ENCODE measurements at regions not wholly inside any gene's neighbourhood (a gene's known extent, or its start where the extent isn't known, plus 50 kb on each side); places are given as distances from the start of the nearest gene placed in this dataset.
"Not testable (repeated sequence)": the region's sequence is repeated elsewhere in the genome, so short reads cannot be mapped to it uniquely, and the experiment has no call there.

DNA sequence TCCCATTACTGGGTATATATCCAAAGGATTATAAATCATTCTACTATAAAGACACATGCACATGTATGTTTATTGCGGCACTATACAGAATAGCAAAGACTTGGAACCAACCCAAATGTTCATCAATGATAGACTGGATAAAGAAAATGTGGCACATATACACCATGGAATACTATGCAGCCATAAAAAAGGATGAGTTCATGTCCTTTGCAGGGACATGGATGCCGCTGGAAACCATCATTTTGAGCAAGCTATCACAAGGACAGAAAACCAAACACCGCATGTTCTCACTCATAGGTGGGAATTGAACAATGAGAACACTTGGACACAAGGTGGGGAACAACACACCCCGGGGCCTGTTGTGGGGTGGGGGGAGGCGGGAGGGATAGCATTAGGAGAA, 57.0 kb upstream of the NEUROD1 start:
- H3K9me3 ChIP-seq; H3K4me3 ChIP-seq; H3K4me1 ChIP-seq; DNase-seq; H3K27ac ChIP-seq; intact Hi-C loops (cut with DNase I; ENCODE audit: low total_unique reads); H3K36me3 ChIP-seq (ENCODE audit: low read depth, missing control alignments); H3K27me3 ChIP-seq: not testable (repeated sequence)
- 74 to 76% methylated on average over 5 of the region's 5 CpGs for WGBS, 2 donors

DNA sequence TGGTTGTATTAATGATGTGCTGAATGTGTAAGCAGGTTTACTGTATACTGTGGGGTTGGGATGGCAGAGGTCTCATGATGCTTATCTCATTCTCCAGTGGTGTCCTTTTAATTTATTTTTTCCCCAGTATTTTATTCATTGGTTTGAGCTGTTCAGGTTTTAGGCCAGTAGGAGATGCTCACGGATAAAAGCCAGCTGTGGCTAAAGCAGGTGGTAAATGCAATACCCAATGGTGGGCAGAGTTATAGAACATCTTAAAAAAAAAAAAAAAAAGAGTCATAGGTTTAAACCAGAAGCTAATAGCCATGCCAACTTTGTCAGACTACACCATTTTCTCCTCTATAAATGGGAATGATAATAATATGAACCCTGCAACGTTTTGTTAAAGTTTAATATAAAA, 57.8 kb upstream of the NEUROD1 start:
- no peak overlapping the region for H3K27ac ChIP-seq
- H3K27me3 ChIP-seq = no peaks in the 10 kb centered on the region
- 39 to 54% methylated on average over 2 of the region's 2 CpGs for WGBS, 2 donors
- DNase-seq = no peak
- no peak overlapping the region for H3K4me3 ChIP-seq
- H3K9me3 ChIP-seq = no peaks in the 10 kb centered on the region
- intact Hi-C loops (cut with DNase I; ENCODE audit: low total_unique reads) = no loop called here
- no peaks in the 10 kb centered on the region for H3K36me3 ChIP-seq (ENCODE audit: low read depth, missing control alignments)
- H3K4me1 ChIP-seq = no peaks in the 10 kb centered on the region
- TF ChIP-seq, protein P1, sequence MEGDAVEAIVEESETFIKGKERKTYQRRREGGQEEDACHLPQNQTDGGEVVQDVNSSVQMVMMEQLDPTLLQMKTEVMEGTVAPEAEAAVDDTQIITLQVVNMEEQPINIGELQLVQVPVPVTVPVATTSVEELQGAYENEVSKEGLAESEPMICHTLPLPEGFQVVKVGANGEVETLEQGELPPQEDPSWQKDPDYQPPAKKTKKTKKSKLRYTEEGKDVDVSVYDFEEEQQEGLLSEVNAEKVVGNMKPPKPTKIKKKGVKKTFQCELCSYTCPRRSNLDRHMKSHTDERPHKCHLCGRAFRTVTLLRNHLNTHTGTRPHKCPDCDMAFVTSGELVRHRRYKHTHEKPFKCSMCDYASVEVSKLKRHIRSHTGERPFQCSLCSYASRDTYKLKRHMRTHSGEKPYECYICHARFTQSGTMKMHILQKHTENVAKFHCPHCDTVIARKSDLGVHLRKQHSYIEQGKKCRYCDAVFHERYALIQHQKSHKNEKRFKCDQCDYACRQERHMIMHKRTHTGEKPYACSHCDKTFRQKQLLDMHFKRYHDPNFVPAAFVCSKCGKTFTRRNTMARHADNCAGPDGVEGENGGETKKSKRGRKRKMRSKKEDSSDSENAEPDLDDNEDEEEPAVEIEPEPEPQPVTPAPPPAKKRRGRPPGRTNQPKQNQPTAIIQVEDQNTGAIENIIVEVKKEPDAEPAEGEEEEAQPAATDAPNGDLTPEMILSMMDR (IDR thresholded peaks at IDR 0.05) = no peak

DNA sequence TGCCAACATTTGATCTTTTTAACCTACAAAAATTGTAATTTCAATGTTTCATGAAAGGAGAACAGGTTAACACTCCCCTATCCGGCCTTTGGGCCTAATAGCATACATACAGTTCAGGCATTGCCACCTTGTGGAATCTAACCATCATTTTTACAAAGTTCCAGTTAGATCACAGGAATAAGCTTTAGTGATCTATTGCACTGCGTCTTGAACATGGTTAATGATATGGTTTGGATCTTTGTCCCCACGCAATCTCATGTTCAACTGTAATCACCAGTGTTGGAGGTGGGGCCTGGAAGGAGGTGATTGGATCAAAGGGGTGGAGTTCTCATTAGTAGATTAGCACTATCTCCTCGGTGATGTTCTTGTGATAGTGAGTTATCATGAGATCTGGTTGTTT, 58.2 kb upstream of the NEUROD1 start:
- Histone ChIP-seq H3K36me3 (ENCODE audit: low read depth, missing control alignments) (no peaks in the 10 kb centered on the region), H3K4me1 (no peaks in the 10 kb centered on the region), H3K27ac (no peak overlapping the region), H3K9me3 (no peaks in the 10 kb centered on the region), H3K4me3 (no peak overlapping the region), H3K27me3 (no peaks in the 10 kb centered on the region)
- TF ChIP-seq POLR2A (IDR thresholded peaks at IDR 0.05) = no peak
- TF ChIP-seq, protein P1 (IDR thresholded peaks at IDR 0.05) = no peak
- no peak for DNase-seq
- intact Hi-C loops (cut with DNase I; ENCODE audit: low total_unique reads) = no loop called here
- 87 to 88% methylated on average over 4 of the region's 4 CpGs for WGBS, 2 donors

DNA sequence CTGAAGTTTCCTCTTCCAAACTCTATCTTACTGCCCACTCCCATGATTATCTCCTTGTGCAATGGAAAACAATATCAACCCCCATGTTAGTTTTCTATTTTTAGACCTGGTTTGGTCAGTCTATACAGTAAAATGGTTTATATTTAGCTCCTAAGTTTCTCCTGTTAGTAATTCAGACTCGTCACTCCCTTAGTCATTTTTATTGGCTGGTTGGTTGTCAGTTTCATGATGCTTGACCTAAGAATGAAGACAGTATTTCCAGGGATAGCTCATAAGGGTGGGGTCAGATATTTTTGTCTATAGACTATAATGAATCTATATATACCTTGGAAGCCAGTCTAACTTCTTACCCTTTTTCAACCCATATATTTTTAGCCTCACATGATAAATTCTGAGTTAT, 61.4 kb upstream of the NEUROD1 start:
- H3K4me3 ChIP-seq = no peak overlapping the region
- no peaks in the 10 kb centered on the region for H3K4me1 ChIP-seq
- no peaks in the 10 kb centered on the region for H3K9me3 ChIP-seq
- TF ChIP-seq POLR2A (IDR thresholded peaks at IDR 0.05) = no peak
- TF ChIP-seq, protein P1 (IDR thresholded peaks at IDR 0.05) = no peak
- no peaks in the 10 kb centered on the region for H3K36me3 ChIP-seq (ENCODE audit: low read depth, missing control alignments)
- no peak for DNase-seq
- no peak overlapping the region for H3K27ac ChIP-seq
- intact Hi-C loops (cut with DNase I; ENCODE audit: low total_unique reads) = no loop called here
- 74 to 80% methylated on average over 1 of the region's 1 CpG for WGBS, 2 donors
- no peaks in the 10 kb centered on the region for H3K27me3 ChIP-seq

DNA sequence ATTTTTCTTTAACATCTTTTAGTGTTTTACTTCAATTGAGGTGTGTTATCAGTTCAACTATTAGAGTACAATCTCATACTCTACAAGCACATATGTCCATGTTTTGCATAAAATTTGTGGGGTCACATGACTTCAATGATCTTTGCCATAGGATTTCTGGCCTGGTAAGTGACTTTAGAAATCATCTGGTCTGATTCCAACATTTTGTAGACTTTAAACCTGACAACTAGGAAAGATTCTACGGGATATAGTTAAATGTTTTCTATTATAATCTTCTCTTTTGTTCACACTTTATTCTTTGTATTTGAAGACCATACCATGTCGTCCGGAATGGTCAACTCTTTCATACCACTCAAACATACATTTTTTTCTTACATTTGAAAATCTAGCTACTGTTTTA, 62.0 kb upstream of the NEUROD1 start:
- H3K36me3 ChIP-seq (ENCODE audit: low read depth, missing control alignments) = no peaks in the 10 kb centered on the region
- H3K4me3 ChIP-seq = no peak overlapping the region
- no peak for TF ChIP-seq POLR2A (IDR thresholded peaks at IDR 0.05)
- TF ChIP-seq, protein P1 (IDR thresholded peaks at IDR 0.05) = no peak
- no peaks in the 10 kb centered on the region for H3K27me3 ChIP-seq
- 53 to 62% methylated on average over 3 of the region's 3 CpGs for WGBS, 2 donors
- no peaks in the 10 kb centered on the region for H3K9me3 ChIP-seq
- no peak for DNase-seq
- no peak overlapping the region for H3K27ac ChIP-seq
- H3K4me1 ChIP-seq = no peaks in the 10 kb centered on the region
- intact Hi-C loops (cut with DNase I; ENCODE audit: low total_unique reads) = no loop called here
